ENCODE measurements at regions not wholly inside any gene's neighbourhood (a gene's known extent, or its start where the extent isn't known, plus 50 kb on each side); places are given as distances from the start of the nearest gene placed in this dataset.
"Not testable (repeated sequence)": the region's sequence is repeated elsewhere in the genome, so short reads cannot be mapped to it uniquely, and the experiment has no call there.

DNA sequence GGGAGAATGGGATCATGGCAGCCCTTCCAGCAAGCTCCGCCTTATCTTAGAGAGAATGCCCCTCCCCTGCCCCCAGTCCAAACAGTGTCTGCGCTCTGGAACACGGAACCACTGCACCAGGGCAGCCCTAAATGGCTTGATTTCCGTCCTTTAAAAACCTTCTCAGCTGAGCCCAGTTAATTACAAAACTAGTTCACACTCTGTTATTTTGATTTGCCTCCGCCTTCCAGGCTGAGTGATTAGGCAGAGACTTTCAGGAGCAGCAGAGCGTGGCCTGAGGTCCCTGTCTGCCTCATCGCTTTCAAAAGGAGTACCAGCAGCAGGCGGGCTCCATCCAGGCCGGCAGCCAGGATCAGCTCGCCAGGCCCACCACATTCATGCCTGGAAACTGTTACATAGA, 313.0 kb downstream of the BRD1 start:
- 94% methylated on average over 10 of the region's 10 CpGs for WGBS (ENCODE audit: insufficient coverage)
- Mint-ChIP-seq H3K4me3 (no peak overlapping the region), H3K9me3 (peaks cover 2% of the 10 kb centered on the region in 2 donors), H3K4me1 (peaks cover 24 to 25% of the 10 kb centered on the region in 2 donors), H3K27me3 (ENCODE audit: low read depth in 2 of 2) (no peaks in the 10 kb centered on the region), H3K27ac (no peak overlapping the region), H3K36me3 (peaks cover 9% of the 10 kb centered on the region)
- TF ChIP-seq CTCF (IDR thresholded peaks at IDR 0.05), result no peak
- H3K27me3 ChIP-seq (ENCODE audit: control insufficient read depth, insufficient read depth, low read length), result no peaks in the 10 kb centered on the region
- DNase-seq, result no peak
- peaks cover 12% of the 10 kb centered on the region for H3K9me3 ChIP-seq (ENCODE audit: control insufficient read depth, insufficient read depth, low read length)
- intact Hi-C loops (cut with micrococcal nuclease), result no loop called here
- no peak overlapping the region for H3K4me3 ChIP-seq (ENCODE audit: low read length)
- no peaks in the 10 kb centered on the region for H3K36me3 ChIP-seq (ENCODE audit: control insufficient read depth, insufficient read depth, low read length)
- no peak for ATAC-seq
- no peak overlapping the region for H3K27ac ChIP-seq (ENCODE audit: low read length)
- H3K4me1 ChIP-seq (ENCODE audit: control insufficient read depth, insufficient read depth, low read length), result peaks cover 10% of the 10 kb centered on the region

- H3K4me3 Mint-ChIP-seq, result no peak overlapping the region
- peaks cover 9% of the 10 kb centered on the region for H3K36me3 Mint-ChIP-seq
- no peak for TF ChIP-seq CTCF (IDR thresholded peaks at IDR 0.05)
- no peak overlapping the region for H3K4me3 ChIP-seq (ENCODE audit: low read length)
- 91% methylated on average over 11 of the region's 11 CpGs for WGBS (ENCODE audit: insufficient coverage)
- H3K36me3 ChIP-seq (ENCODE audit: control insufficient read depth, insufficient read depth, low read length), result no peaks in the 10 kb centered on the region
- ATAC-seq, result no peak
- H3K4me1 Mint-ChIP-seq, result peaks cover 24 to 25% of the 10 kb centered on the region in 2 donors
- H3K27ac ChIP-seq (ENCODE audit: low read length), result no peak overlapping the region
- no peak for DNase-seq
- H3K9me3 Mint-ChIP-seq, result peaks cover 2% of the 10 kb centered on the region in 2 donors
- peaks cover 12% of the 10 kb centered on the region for H3K9me3 ChIP-seq (ENCODE audit: control insufficient read depth, insufficient read depth, low read length)
- intact Hi-C loops (cut with micrococcal nuclease), result no loop called here
- no peaks in the 10 kb centered on the region for H3K27me3 Mint-ChIP-seq (ENCODE audit: low read depth in 2 of 2)
- H3K27ac Mint-ChIP-seq, result no peak overlapping the region
- no peaks in the 10 kb centered on the region for H3K27me3 ChIP-seq (ENCODE audit: control insufficient read depth, insufficient read depth, low read length)
- peaks cover 10% of the 10 kb centered on the region for H3K4me1 ChIP-seq (ENCODE audit: control insufficient read depth, insufficient read depth, low read length)
Measured at GRCh38 chr22:49514211-49514610, 313.5 kb downstream of the BRD1 start.

DNA sequence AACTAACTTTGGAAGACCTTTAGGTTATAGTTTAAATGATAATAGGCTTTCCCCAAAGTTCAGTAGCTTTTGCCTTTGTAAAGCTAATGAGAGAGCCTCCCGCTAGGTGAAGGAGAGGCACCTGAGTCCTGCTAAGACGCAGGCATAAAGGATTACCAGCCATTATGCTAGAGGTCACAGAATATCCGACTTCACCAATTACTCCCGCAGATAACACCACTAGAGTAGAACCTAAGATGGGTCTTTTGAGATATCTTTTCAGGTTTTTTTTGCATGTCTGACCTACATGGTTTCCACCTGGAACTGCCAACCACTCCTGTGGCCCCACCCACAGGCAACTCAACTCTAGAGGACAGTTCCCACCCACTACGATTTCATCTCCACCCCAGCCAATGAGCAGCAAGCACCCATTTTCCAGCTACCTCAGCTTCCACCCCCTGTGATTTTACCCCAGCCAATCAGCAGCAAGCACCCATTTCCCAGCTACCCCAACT, 314.3 kb downstream of the BRD1 start:
- no peak overlapping the region for H3K4me3 Mint-ChIP-seq
- Histone ChIP-seq H3K4me1 (ENCODE audit: control insufficient read depth, insufficient read depth, low read length) (peaks cover 10% of the 10 kb centered on the region), H3K36me3 (ENCODE audit: control insufficient read depth, insufficient read depth, low read length) (no peaks in the 10 kb centered on the region), H3K4me3 (ENCODE audit: low read length) (no peak overlapping the region), H3K9me3 (ENCODE audit: control insufficient read depth, insufficient read depth, low read length) (peaks cover 12% of the 10 kb centered on the region), H3K27me3 (ENCODE audit: control insufficient read depth, insufficient read depth, low read length) (no peaks in the 10 kb centered on the region), H3K27ac (ENCODE audit: low read length) (no peak overlapping the region)
- no peak for TF ChIP-seq CTCF (IDR thresholded peaks at IDR 0.05)
- H3K4me1 Mint-ChIP-seq, result peaks cover 24 to 25% of the 10 kb centered on the region in 2 donors
- 95% methylated on average over 5 of the region's 5 CpGs for WGBS (ENCODE audit: insufficient coverage)
- intact Hi-C loops (cut with micrococcal nuclease), result no loop called here
- H3K36me3 Mint-ChIP-seq, result peaks cover 9% of the 10 kb centered on the region
- peaks cover 2% of the 10 kb centered on the region in 2 donors for H3K9me3 Mint-ChIP-seq
- H3K27me3 Mint-ChIP-seq (ENCODE audit: low read depth in 2 of 2), result no peaks in the 10 kb centered on the region
- DNase-seq (no peak), ATAC-seq (no peak)
- peak overlapping the region; percentile 3 to 96 for H3K27ac Mint-ChIP-seq

- TF ChIP-seq CTCF (IDR thresholded peaks at IDR 0.05), result no peak
- Histone ChIP-seq H3K4me3 (ENCODE audit: low read length) (no peak overlapping the region), H3K9me3 (ENCODE audit: control insufficient read depth, insufficient read depth, low read length) (peaks cover 12% of the 10 kb centered on the region), H3K4me1 (ENCODE audit: control insufficient read depth, insufficient read depth, low read length) (peaks cover 10% of the 10 kb centered on the region), H3K27me3 (ENCODE audit: control insufficient read depth, insufficient read depth, low read length) (no peaks in the 10 kb centered on the region), H3K27ac (ENCODE audit: low read length) (no peak overlapping the region), H3K36me3 (ENCODE audit: control insufficient read depth, insufficient read depth, low read length) (no peaks in the 10 kb centered on the region)
- peaks cover 2% of the 10 kb centered on the region in 2 donors for H3K9me3 Mint-ChIP-seq
- ATAC-seq (no peak), DNase-seq (no peak)
- no peak overlapping the region for H3K4me3 Mint-ChIP-seq
- peaks cover 9% of the 10 kb centered on the region for H3K36me3 Mint-ChIP-seq
- 95% methylated on average over 13 of the region's 13 CpGs for WGBS (ENCODE audit: insufficient coverage)
- peaks cover 24 to 25% of the 10 kb centered on the region in 2 donors for H3K4me1 Mint-ChIP-seq
- no peaks in the 10 kb centered on the region for H3K27me3 Mint-ChIP-seq (ENCODE audit: low read depth in 2 of 2)
- intact Hi-C loops (cut with micrococcal nuclease), result no loop called here
- peak overlapping the region; percentile 91 to 96 for H3K27ac Mint-ChIP-seq
Measured at GRCh38 chr22:49512487-49513165, 315.0 kb downstream of the BRD1 start.

- peak in 1 of 3 donors; percentile 58 for ATAC-seq
- peaks cover 24 to 25% of the 10 kb centered on the region in 2 donors for H3K4me1 Mint-ChIP-seq
- Histone ChIP-seq H3K27ac (ENCODE audit: low read length) (peak overlapping the region; percentile 78), H3K9me3 (ENCODE audit: control insufficient read depth, insufficient read depth, low read length) (peaks cover 12% of the 10 kb centered on the region)
- H3K27me3 ChIP-seq (ENCODE audit: control insufficient read depth, insufficient read depth, low read length); H3K4me3 ChIP-seq (ENCODE audit: low read length); H3K4me1 ChIP-seq (ENCODE audit: control insufficient read depth, insufficient read depth, low read length); H3K9me3 Mint-ChIP-seq; H3K27me3 Mint-ChIP-seq (ENCODE audit: low read depth in 2 of 2); intact Hi-C loops (cut with micrococcal nuclease); H3K36me3 ChIP-seq (ENCODE audit: control insufficient read depth, insufficient read depth, low read length); H3K36me3 Mint-ChIP-seq; H3K4me3 Mint-ChIP-seq: not testable (repeated sequence)
- H3K27ac Mint-ChIP-seq, result peak overlapping the region; percentile 91 to 96
- peak in 1 of 2 donors; percentile 51 for DNase-seq
- 83% methylated on average over 3 of the region's 5 CpGs for WGBS (ENCODE audit: insufficient coverage)
Measured at GRCh38 chr22:49511393-49512189, 316.1 kb downstream of the BRD1 start.
